NCI-H446 (cell line): ENCODE measurements at regions not wholly inside any gene's neighbourhood (a gene's known extent, or its start where the extent isn't known, plus 50 kb on each side); places are given as distances from the start of the nearest gene placed in this dataset.

Experiments used
- DNase-seq, 2 experiments: peaks; one replicate each; lab custom pipeline; 2025; lab: John Stamatoyannopoulos, UW

DNA sequence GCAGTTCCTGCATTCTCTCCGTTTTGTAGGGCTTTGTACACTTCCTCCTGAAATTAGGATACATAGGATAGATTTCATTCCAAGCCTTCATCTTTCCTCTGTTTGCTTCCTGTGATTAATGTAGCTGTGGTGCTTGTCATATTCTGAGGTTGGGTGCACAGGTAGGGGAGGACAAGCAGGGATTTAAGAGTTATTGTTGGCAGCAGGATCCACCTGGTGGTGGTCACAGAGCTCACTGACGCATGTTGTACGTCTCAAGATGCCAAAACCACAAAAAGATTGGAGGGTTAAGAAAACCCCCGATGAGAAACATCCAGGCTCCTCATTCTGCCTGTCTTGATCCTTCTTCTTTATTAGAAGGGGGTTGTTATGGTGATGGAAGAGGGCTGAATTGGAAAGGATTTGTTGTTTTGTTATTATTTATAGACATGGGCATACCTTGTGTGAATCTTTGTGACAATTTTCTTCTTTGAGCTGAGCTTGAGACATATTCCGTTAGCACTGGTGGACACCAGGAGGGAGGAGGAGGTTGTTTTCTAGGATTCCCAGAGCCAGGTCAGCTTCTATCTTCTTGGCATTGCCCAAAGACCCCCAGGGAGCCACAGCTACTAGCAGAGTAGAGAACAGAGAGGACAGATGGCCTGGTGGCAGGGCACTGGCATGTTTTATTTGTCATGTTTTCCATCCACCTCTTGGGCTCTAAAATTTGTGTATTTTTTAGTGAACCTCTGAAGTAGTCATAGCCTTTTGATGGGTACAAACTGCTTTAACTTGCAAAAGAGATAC, 57.7 kb upstream of the LARS2 start:
- peak; percentile 51 for DNase-seq

DNA sequence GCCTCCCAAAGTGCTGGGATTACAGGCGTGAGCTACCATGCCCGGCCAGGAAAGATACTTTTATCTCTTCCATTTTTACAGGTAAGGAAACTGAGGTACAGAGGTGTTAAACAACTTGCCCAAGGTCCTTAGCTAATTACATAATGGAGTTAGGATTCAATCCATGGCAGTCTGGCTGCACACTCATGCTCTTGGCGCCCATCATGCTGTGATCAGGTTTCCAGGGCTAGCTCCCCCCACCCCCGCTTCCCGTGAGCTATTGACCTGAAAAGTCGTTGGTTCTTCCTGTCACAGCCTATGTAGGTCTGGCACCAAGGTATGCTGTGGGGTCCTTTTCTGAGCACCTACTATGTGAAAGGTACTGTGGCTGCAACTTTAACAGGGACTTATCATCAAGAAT, 55.9 kb upstream of the LARS2 start:
- DNase-seq: no peak

DNA sequence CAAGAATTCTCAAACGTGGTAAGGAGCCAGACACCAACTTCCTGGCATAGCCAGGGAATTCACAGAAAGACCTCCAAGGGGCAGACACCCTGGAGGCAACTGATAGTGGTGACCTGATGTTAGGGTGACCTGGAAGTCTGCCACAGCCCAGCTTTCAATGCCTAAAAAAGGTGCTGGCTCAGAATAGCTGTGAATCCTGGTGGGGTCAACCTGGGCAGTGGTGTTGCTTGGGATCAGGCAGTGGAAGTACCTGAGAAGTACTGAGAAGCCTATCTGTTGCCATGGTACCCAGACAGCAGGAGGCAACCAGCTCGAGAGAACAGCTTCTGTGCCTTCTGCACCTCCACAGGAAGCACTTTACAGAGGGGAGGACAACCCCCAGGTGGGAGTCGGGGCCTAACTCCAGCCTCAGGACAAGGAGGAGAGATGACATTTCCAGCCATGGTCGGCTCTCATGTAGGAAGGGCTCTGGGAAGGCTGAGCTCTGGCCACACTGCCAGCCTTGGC, 55.4 kb upstream of the LARS2 start:
- no peak for DNase-seq

DNA sequence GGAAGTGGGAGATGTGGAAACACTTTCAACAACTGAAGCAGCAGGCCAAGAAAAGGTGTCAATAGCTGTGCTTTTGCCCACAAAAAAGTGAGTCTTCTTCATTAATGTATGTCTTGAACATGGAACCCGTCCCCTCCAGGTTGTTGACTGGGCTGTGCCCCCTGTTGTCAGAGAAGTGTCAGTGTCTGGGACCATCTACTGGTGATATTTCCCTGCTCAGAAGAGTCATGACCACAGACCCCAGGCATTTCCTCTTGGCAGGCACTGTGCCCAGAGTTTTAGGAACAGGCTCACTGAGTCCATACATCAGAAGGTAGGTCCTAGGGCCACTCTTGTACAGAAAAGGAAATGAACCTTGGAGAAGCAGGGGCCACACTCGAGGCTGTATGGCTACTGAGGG, 54.8 kb upstream of the LARS2 start:
- DNase-seq: no peak

DNA sequence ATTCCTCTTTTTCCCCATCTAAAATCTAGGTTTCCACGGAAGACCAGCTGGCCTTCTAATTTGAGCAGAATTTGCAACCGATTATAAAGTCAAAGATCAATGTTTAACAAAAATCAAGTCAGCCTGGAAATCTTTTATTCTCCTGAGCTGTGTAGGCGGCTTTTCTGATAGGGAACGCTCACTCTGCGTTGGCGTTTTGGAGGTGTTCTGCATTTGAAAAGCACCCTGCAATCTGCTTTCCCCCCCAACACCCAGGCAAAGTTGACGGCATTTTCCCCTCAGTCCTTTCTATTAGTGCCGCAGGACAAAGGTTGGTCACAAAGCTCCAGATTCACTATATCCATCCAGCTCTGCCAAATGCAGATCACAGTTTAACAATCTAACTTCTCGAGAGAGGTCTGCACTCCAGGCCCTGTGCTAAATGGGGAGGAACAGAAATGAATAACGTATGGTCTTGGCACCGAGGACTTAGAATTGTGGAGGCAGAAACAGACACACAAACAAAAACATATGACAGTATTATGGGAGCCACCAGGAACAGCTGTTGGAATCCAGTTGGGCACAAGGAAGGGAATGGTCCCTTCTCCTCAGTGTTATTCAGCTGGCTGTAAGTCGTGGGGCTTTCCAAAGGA, 50.4 kb upstream of the LARS2 start:
- DNase-seq: peak in 1 of 2 experiments; percentile 75
